GM10266 (cell line): ENCODE measurements at regions not wholly inside any gene's neighbourhood (a gene's known extent, or its start where the extent isn't known, plus 50 kb on each side); places are given as distances from the start of the nearest gene placed in this dataset.

Experiments used
- DNase-seq: peaks from one replicate; pipeline ENCODE4 v3.0.0; 2012; ENCODE audit errors: extremely low spot score
- TF ChIP-seq, protein P1 (sequence below): IDR thresholded peaks from 2 replicates; pipeline ENCODE4 v1.5.1; 2012; ENCODE audit warnings: mild to moderate bottlenecking, low read depth; ENCODE audit not compliant: control insufficient read depth, insufficient read depth; ENCODE audit errors: missing control alignments

DNA sequence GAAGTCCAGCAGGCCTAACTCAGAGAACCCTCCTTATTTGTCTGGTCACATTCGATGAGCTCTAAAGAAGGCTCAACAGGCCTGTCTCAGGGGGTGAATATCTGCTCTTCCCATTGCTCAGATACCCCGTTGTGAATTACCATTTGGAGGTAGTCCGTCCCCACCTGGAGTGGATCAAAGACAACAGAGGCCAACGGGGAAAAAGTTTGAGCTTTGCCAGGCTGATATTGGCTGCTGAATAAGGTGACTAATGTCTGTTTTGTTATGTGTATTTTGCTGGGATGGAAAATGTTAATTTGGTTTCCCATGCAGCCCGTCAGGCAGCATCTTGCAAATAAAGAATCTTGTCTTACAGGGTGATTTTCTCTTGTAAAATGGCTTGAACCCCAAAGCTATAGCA lies 69.2 kb upstream of the EPS8L3 start:
- TF ChIP-seq, protein P1, sequence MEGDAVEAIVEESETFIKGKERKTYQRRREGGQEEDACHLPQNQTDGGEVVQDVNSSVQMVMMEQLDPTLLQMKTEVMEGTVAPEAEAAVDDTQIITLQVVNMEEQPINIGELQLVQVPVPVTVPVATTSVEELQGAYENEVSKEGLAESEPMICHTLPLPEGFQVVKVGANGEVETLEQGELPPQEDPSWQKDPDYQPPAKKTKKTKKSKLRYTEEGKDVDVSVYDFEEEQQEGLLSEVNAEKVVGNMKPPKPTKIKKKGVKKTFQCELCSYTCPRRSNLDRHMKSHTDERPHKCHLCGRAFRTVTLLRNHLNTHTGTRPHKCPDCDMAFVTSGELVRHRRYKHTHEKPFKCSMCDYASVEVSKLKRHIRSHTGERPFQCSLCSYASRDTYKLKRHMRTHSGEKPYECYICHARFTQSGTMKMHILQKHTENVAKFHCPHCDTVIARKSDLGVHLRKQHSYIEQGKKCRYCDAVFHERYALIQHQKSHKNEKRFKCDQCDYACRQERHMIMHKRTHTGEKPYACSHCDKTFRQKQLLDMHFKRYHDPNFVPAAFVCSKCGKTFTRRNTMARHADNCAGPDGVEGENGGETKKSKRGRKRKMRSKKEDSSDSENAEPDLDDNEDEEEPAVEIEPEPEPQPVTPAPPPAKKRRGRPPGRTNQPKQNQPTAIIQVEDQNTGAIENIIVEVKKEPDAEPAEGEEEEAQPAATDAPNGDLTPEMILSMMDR = no peak
- no peak for DNase-seq

DNA sequence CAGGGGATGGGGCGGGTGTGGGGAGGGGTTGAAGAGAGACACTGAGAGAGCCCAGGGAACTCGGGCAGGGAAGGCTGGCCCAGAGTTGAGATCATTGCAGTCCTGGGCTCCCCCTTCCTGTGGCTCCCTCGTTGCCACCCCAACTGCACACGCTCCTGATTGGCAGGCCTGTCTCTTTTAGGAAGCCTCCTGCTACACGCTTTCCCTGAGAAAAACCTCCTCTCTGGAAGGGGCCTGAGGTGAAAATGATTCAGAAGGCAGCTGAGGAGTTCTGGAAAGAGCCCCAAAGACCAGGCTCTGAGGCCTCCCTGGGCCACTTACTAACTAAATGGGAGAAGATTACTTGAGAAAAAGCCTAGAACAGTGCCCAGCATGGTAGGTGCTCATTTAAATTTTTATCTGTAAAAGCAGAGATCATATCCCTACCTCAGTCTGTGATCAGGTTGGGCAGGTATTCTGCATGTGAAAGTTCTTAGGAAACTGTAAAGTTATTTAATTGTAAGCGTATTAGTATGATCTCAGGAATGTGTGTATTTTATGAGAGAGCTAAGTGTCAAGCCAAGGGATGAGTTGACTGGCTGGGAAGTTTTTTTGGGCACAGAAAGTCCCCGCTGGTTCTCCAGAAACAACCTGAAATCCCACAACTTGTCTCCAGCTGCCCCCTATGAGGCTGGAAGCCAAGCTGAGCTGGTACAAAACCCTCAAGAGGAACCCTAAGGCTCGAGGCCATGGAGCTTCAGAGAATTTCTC lies 65.2 kb upstream of the EPS8L3 start:
- DNase-seq = no peak
- TF ChIP-seq, protein P1 = no peak

DNA sequence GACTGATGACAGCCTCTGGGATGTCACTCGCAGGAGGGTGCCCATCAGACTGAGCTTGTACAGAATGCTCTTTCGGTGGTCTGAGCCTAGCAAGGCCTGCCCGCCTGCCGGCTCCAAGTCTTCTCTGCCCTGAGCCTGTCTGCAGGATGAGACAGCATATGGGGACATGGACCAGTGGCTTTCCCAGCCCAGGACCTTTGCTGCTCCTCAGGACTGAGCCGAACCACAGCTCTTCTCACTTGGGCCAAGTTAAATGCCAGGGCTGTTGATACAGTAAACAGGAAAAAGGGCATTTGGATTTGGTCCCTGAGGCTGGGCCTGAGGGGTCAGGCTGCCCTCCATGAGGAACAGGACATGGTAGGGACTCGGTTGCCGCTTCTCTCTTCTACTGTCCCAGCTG lies 64.3 kb upstream of the EPS8L3 start:
- TF ChIP-seq, protein P1 = no peak
- no peak for DNase-seq

DNA sequence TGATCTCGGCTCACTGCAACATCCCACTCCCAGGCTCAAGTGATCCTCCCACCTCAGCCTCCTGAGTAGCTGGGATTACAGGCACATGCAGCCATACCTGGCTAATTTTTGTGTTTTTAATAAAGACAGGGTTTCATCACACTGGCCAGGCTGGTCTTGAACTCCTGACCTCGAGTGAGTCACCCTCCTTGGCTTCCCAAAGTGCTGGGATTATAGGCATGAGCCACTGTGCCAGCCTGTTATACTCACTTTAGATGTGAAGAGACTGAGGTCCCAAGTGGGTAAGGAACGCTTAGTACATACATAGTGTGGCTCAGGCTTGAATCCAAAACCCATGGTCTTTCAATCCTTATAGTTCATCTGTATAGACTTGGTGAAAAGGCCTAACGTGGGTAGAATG lies 63.7 kb upstream of the EPS8L3 start:
- TF ChIP-seq, protein P1 = no peak
- DNase-seq = no peak

DNA sequence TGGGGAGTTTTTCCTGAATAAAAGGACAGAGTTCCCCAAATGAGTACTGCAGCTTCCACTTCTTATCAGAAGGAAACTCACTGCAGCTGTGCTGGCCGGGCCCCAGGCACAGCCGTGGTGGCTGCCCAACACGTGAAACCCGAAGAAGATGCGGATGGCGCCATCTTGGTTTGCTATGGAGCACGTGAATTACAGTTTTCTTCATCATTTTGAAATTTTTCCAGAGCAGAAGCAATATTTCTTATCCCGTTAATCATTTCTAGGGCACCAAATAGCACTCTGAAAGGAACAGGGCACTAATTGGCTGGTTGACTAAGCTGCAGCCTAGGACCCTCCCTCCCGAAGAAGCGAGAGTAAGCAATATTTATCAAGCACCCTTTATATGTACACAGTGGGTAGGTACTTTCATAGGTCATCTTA lies 63.2 kb upstream of the EPS8L3 start:
- TF ChIP-seq, protein P1 = no peak
- no peak for DNase-seq

DNA sequence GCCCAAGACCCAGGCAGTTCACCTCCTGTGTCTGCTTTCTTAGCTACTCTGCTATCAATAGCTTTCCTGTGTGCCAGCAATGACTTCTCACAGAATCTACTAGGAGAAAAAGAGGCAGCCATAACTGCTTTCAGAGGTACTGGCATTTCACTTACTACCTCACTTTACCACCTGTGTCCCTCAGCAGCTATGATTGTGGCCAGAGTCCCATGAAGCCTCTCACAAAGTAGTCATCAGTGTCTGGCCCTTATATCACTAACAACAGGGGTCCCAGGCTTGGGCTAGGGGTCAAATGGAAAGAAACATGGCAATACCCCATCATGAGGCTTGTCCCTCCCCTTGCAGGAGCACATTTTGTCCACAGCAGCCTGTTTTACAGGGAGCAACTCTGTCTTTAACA lies 62.7 kb upstream of the EPS8L3 start:
- TF ChIP-seq, protein P1 = no peak
- DNase-seq = no peak

DNA sequence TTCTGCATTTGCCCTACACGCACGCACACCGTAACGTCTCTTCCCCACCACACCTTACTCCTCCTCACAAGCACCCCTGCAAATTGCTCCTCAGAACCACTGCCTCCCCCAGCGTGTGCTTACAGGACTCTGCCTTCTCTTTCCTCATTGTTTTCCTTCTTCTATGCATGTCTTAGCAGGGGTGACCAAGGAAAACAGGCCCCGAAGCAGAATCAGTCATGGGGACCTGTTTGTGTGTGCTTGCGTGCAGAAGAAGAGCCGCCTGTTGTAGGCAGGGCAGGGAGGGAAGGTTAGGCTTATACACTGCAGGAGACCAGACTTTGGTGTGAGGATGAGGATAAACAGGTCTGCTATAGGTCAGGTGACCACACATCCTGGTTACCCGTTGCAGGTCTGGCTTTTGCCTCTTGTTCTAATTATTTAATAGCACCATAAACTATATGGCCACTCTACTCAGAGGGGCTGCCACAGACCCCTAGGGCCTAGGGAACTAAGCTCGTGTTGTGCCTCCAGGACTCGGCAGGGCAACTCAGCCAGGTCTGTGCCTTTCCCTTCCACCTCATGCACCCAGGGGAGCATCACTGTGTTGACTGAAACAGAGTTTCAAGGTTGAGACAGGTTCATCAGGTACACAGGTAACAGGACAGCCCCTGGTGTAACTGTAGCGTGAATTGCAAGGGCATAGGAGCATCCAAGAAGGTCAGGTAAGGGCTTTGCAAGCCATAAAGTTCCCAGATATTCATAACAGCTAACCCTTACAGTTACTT lies 60.8 kb upstream of the EPS8L3 start:
- TF ChIP-seq, protein P1 = no peak
- no peak for DNase-seq
